ENCODE measurements at regions not wholly inside any gene's neighbourhood (a gene's known extent, or its start where the extent isn't known, plus 50 kb on each side); places are given as distances from the start of the nearest gene placed in this dataset.
"Not testable (repeated sequence)": the region's sequence is repeated elsewhere in the genome, so short reads cannot be mapped to it uniquely, and the experiment has no call there.

- DNase-seq (ENCODE audit: low spot score in 2 of 2): no peak
- no peaks in the 10 kb centered on the region for H3K36me3 ChIP-seq
- H3K9me3 ChIP-seq: peaks cover 3 to 11% of the 10 kb centered on the region in 2 donors
- intact Hi-C loops (cut with DNase I; ENCODE audit: low total_unique reads): loop anchor here (5.0 kb wide), 1 partner anchor 792 kb away; no protein-coding TSS in a partner anchor
- no peak overlapping the region for H3K4me3 ChIP-seq
- H3K4me1 ChIP-seq: no peaks in the 10 kb centered on the region
- H3K27me3 ChIP-seq: no peaks in the 10 kb centered on the region
- H3K27ac ChIP-seq: no peak overlapping the region
- TF ChIP-seq POLR2AphosphoS5 (IDR thresholded peaks at IDR 0.05) (no peak), POLR2A (IDR thresholded peaks at IDR 0.05) (no peak), CTCF (IDR thresholded peaks at IDR 0.05) (no peak)
Measured at GRCh38 chr5:98179791-98180755, 593.4 kb upstream of the RGMB start.

DNA sequence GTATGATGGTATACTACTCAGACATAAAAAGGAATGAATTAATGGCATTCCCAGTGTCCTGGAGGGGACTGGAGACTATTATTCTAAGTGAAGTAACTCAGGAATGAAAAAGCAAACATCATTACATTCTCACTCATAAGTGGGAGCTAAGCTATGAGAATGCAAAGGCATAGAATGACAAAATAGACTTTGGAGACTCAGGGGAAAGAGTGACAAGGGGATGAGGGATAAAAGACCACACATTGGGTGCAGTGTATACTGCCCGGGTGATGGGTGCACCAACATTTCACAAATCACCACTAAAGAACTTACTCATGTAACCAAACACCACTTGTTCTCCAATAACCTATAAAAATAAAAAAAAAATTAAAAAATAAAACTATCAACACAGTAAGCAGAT lies 587.3 kb upstream of the RGMB start:
- no peak overlapping the region for H3K27ac ChIP-seq
- no peak for DNase-seq (ENCODE audit: low spot score in 2 of 2)
- no peaks in the 10 kb centered on the region for H3K4me1 ChIP-seq
- intact Hi-C loops (cut with DNase I; ENCODE audit: low total_unique reads): no loop called here
- TF ChIP-seq CTCF (IDR thresholded peaks at IDR 0.05) (no peak), POLR2A (IDR thresholded peaks at IDR 0.05) (no peak), POLR2AphosphoS5 (IDR thresholded peaks at IDR 0.05) (no peak)
- no peaks in the 10 kb centered on the region for H3K36me3 ChIP-seq
- H3K27me3 ChIP-seq: no peaks in the 10 kb centered on the region
- no peak overlapping the region for H3K4me3 ChIP-seq
- peaks cover 3 to 6% of the 10 kb centered on the region in 2 donors for H3K9me3 ChIP-seq

DNA sequence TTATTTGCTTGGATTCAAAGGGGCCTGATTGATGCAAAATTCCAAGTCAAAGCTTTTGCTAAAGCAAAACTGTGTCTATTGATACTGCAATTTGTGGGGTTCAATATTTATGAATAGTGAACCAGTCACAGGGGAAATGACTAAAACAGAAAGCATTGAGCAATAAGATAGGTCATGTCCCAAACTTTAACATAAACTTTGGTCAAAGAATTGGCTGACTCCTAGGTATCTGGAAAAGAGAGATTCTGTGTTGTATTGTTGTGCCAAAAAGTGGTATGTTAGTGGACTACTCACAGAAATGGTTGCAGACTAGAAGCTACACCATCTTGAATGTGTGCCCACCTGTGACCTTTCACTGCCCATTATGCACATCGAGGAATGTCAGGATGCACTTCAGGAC lies 585.5 kb upstream of the RGMB start:
- intact Hi-C loops (cut with DNase I; ENCODE audit: low total_unique reads): no loop called here
- H3K27ac ChIP-seq: no peak overlapping the region
- DNase-seq (ENCODE audit: low spot score in 2 of 2): no peak

DNA sequence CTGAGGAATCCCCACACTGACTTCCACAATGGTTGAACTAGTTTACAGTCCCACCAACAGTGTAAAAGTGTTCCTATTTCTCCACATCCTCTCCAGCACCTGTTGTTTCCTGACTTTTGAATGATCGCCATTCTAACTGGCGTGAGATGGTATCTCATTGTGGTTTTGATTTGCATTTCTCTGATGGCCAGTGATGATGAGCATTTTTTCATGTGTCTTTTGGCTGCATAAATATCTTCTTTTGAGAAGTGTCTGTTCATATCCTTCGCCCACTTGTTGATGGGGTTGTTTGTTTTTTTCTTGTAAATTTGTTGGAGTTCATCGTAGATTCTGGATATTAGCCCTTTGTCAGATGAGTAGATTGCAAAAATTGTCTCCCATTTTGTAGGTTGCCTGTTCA lies 583.1 kb upstream of the RGMB start:
- H3K4me3 ChIP-seq; H3K4me1 ChIP-seq; DNase-seq (ENCODE audit: low spot score in 2 of 2); intact Hi-C loops (cut with DNase I; ENCODE audit: low total_unique reads); H3K9me3 ChIP-seq; H3K36me3 ChIP-seq; H3K27me3 ChIP-seq; H3K27ac ChIP-seq: not testable (repeated sequence)

More for the DNA sequence above, 585.5 kb upstream of the RGMB start:
- no peaks in the 10 kb centered on the region for H3K36me3 ChIP-seq
- H3K4me1 ChIP-seq: no peaks in the 10 kb centered on the region
- no peaks in the 10 kb centered on the region for H3K27me3 ChIP-seq
- TF ChIP-seq CTCF (IDR thresholded peaks at IDR 0.05) (no peak), POLR2A (IDR thresholded peaks at IDR 0.05) (no peak), POLR2AphosphoS5 (IDR thresholded peaks at IDR 0.05) (no peak)
- peaks cover 0 to 6% of the 10 kb centered on the region in 2 donors for H3K9me3 ChIP-seq
- H3K4me3 ChIP-seq: no peak overlapping the region

DNA sequence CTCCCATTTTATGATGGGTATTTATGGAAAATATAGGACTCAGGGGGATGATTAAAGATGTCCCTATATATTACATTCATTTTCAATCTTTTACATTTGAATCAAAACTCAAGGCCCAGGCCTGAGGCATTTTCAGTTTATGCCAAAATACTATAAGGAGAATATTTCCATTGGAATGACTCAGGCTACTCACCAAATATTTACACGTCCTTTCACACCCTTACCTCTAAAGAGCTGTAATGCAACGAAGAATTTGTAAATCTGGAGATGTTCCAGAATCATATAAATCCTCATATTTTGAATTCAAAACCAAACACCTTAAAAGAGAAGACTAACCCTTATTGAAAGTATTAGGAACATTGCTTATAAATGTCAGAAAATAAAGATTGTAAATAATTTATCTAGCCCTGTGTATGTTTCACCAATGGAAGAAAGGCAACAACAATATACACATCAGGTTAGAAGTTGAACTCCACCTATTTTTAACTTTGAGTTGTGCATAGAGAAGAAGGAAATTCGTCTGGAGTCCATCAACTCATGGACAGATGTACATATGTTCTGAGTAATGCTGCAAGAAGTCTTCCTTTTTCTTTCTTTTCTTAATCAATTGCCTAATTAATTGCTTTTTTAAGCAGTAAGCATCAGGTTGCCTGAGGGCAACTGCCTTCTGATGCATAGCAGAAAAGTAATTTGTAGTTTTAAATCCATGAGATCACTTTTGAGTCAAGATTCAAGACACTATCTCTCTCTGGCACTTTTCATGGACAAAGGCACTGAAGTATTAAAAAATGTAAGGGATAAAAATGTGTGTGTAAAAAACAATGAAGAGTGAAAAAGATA lies 579.3 kb upstream of the RGMB start:
- Histone ChIP-seq H3K4me1 (no peaks in the 10 kb centered on the region), H3K27ac (no peak overlapping the region), H3K9me3 (no peaks in the 10 kb centered on the region), H3K36me3 (no peaks in the 10 kb centered on the region), H3K27me3 (no peaks in the 10 kb centered on the region), H3K4me3 (no peak overlapping the region)
- TF ChIP-seq CTCF (IDR thresholded peaks at IDR 0.05) (no peak), POLR2A (IDR thresholded peaks at IDR 0.05) (no peak), POLR2AphosphoS5 (IDR thresholded peaks at IDR 0.05) (no peak)
- no peak for DNase-seq (ENCODE audit: low spot score in 2 of 2)
- intact Hi-C loops (cut with DNase I; ENCODE audit: low total_unique reads): no loop called here
